GM23338 (cell line): ENCODE measurements at regions not wholly inside any gene's neighbourhood (a gene's known extent, or its start where the extent isn't known, plus 50 kb on each side); places are given as distances from the start of the nearest gene placed in this dataset.

Experiments
- ATAC-seq: fragments of 200-7000 bp; cut with Tn5 transposase; 3 replicates; pipeline ENCODE4 v1.9.1; 2020
- DNase-seq: peaks from one replicate; pipeline ENCODE4 v3.0.0-alpha.2; 2015; ENCODE audit warnings: low spot score
- H2AFZ ChIP-seq: fragments of 200-600 bp; sonication (generic); 2 replicates; pipeline ENCODE4 v1.8.0; 2016; ENCODE audit warnings: antibody characterized with exemption, mild to moderate bottlenecking, moderate library complexity
- H3F3A ChIP-seq: fragments of 200-600 bp; sonication (generic); replicated peaks from 2 replicates; pipeline ENCODE4 v1.8.0; 2017; ENCODE audit warnings: antibody characterized with exemption, mixed run types, low read depth
- H3K27ac ChIP-seq: fragments of 200-600 bp; sonication (generic); 2 replicates; pipeline ENCODE4 v1.6.1; 2016; ENCODE audit warnings: low read depth
- H3K27me3 ChIP-seq: fragments of 200-600 bp; sonication (generic); 2 replicates; pipeline ENCODE4 v1.8.0; 2016; ENCODE audit warnings: mild to moderate bottlenecking, mixed run types, moderate library complexity; ENCODE audit not compliant: insufficient read depth
- H3K36me3 ChIP-seq: fragments of 200-600 bp; sonication (generic); 2 replicates; pipeline ENCODE4 v1.8.0; 2016; ENCODE audit warnings: mild to moderate bottlenecking; ENCODE audit not compliant: insufficient read depth
- H3K4me1 ChIP-seq: fragments of 200-600 bp; sonication (generic); 2 replicates; pipeline ENCODE4 v1.8.0; 2016; ENCODE audit warnings: mild to moderate bottlenecking, moderate library complexity; ENCODE audit not compliant: insufficient read depth
- H3K4me2 ChIP-seq: fragments of 200-600 bp; sonication (generic); 2 replicates; pipeline ENCODE4 v1.7.1; 2017; ENCODE audit warnings: mixed run types
- H3K4me3 ChIP-seq: fragments of 200-600 bp; sonication (generic); 2 replicates; pipeline ENCODE4 v1.6.1; 2016; ENCODE audit warnings: mixed run types
- H3K79me2 ChIP-seq: fragments of 200-600 bp; sonication (generic); replicated peaks from 2 replicates; pipeline ENCODE4 v1.8.0; 2017; ENCODE audit warnings: mild to moderate bottlenecking; ENCODE audit not compliant: insufficient read depth
- H3K9me2 ChIP-seq: fragments of 200-600 bp; sonication (generic); 2 replicates; pipeline ENCODE4 v1.8.0; 2017; ENCODE audit not compliant: insufficient read depth
- H4K20me1 ChIP-seq: fragments of 200-600 bp; sonication (generic); replicated peaks from 2 replicates; pipeline ENCODE4 v1.8.0; 2017; ENCODE audit warnings: mild to moderate bottlenecking; ENCODE audit not compliant: insufficient read depth
- H3K27ac Mint-ChIP-seq: 2 replicates; pipeline ENCODE4 v1.8.0; 2020; ENCODE audit warnings: inconsistent platforms, mild to moderate bottlenecking, moderate library complexity, mixed read lengths
- H3K27me3 Mint-ChIP-seq: 3 replicates; pipeline ENCODE4 v1.8.0; 2022; ENCODE audit warnings: low read depth, mild to moderate bottlenecking, moderate library complexity, mixed read lengths, inconsistent platforms; ENCODE audit not compliant: insufficient read depth, poor library complexity
- H3K36me3 Mint-ChIP-seq: 3 replicates; pipeline ENCODE4 v1.8.0; 2021; ENCODE audit warnings: low read depth, mild to moderate bottlenecking, inconsistent platforms, moderate library complexity, mixed read lengths
- H3K4me1 Mint-ChIP-seq: 3 replicates; pipeline ENCODE4 v1.8.0; 2020; ENCODE audit warnings: mild to moderate bottlenecking, inconsistent platforms, mixed read lengths
- H3K4me3 Mint-ChIP-seq: 3 replicates; pipeline ENCODE4 v1.8.0; 2021; ENCODE audit warnings: moderate library complexity, mild to moderate bottlenecking, inconsistent platforms, mixed read lengths
- H3K9me3 Mint-ChIP-seq: 3 replicates; pipeline ENCODE4 v1.8.0; 2020; ENCODE audit warnings: moderate library complexity, mild to moderate bottlenecking, inconsistent platforms, mixed read lengths
- CREB1 ChIP-seq: fragments of 250-450 bp; sonication (Bioruptor Pico); IDR thresholded peaks from 2 replicates; pipeline ENCODE4 v1.5.0; 2020; ENCODE audit warnings: low read depth, mild to moderate bottlenecking, moderate library complexity
- CTCF ChIP-seq, 2 experiments: fragments of 200-600 bp in 1 of 2; sonication (generic) in 1 of 2; conservative IDR thresholded peaks; 2 replicates each; pipeline versions ENCODE4 v1.5.1 to v1.6.1; 2016 to 2017; ENCODE audit warnings: antibody characterized with exemption in 2 of 2, low read depth in 2 of 2, mild to moderate bottlenecking in 2 of 2, moderate library complexity in 1 of 2
- ETS1 ChIP-seq: IDR thresholded peaks from 2 replicates; pipeline ENCODE4 v1.6.1; 2016; ENCODE audit warnings: antibody characterized with exemption
- EZH2 ChIP-seq: fragments of 200-600 bp; sonication (generic); IDR thresholded peaks from one replicate; pipeline ENCODE4 v1.8.0; 2017; ENCODE audit warnings: antibody characterized with exemption, mild to moderate bottlenecking, low read depth; ENCODE audit not compliant: unreplicated experiment
- EZH2phosphoT487 ChIP-seq: fragments of 200-600 bp; sonication (generic); IDR thresholded peaks from one replicate; pipeline ENCODE4 v1.8.1; 2018; ENCODE audit warnings: antibody characterized with exemption; ENCODE audit not compliant: unreplicated experiment
- JUNB ChIP-seq: IDR thresholded peaks from one replicate; pipeline ENCODE4 v1.6.1; 2016; ENCODE audit warnings: antibody characterized with exemption; ENCODE audit not compliant: unreplicated experiment
- NANOG ChIP-seq: IDR thresholded peaks from 2 replicates; pipeline ENCODE4 v1.6.1; 2016; ENCODE audit warnings: antibody characterized with exemption, borderline replicate concordance
- POLR2AphosphoS5 ChIP-seq: IDR thresholded peaks from 2 replicates; pipeline ENCODE4 v1.6.1; 2016; ENCODE audit warnings: antibody characterized with exemption, low read depth
- REST ChIP-seq: IDR thresholded peaks from one replicate; pipeline ENCODE4 v1.6.1; 2018; ENCODE audit warnings: antibody characterized with exemption; ENCODE audit not compliant: unreplicated experiment
- STAT1 ChIP-seq: IDR thresholded peaks from one replicate; pipeline ENCODE4 v1.6.1; 2016; ENCODE audit warnings: antibody characterized with exemption; ENCODE audit not compliant: unreplicated experiment
- ZNF114 ChIP-seq: fragments of 250-450 bp; sonication (Bioruptor Pico); IDR thresholded peaks from 2 replicates; pipeline ENCODE4 v1.5.0; 2020; ENCODE audit warnings: mild to moderate bottlenecking, moderate library complexity
- ZNF331 ChIP-seq: fragments of 250-450 bp; sonication (Bioruptor Pico); IDR thresholded peaks from 2 replicates; pipeline ENCODE4 v1.5.0; 2020; ENCODE audit warnings: low read depth, mild to moderate bottlenecking, moderate library complexity
- TF ChIP-seq, protein P1 (sequence below): fragments of 250-450 bp; sonication (Bioruptor Pico); IDR thresholded peaks from 2 replicates; pipeline ENCODE4 v1.5.0; 2020; ENCODE audit warnings: mild to moderate bottlenecking, moderate library complexity

DNA sequence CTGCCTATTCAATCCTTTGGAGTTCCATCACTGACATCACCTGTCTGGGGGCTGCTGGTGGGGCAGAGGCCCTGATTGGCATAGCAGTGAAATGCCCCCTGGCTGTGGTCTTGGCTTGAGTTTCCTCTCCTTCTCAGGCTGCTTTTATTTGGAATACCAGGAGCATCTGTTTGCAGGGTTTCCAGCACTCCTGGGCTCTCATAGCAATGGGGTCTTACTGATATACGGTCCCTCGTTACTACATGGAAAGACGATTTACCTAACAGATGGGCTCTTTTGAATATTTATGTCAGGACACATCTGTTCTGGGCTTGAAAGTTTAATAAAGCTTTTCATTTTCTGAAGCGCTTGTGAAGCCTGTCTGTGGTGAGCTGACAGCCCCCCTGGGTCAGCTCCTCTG lies 230.3 kb downstream of the SLC4A3 start:
- H3K4me3 ChIP-seq = no peak overlapping the region
- peaks cover 2% of the 10 kb centered on the region for H3K27me3 Mint-ChIP-seq
- no peak overlapping the region for H3K4me3 Mint-ChIP-seq
- H3K36me3 Mint-ChIP-seq = no peaks in the 10 kb centered on the region
- no peak overlapping the region for H3K4me2 ChIP-seq
- DNase-seq (no peak), ATAC-seq (no peak)
- H3K9me2 ChIP-seq = no peaks in the 10 kb centered on the region
- H3K36me3 ChIP-seq = no peaks in the 10 kb centered on the region
- H3K27me3 ChIP-seq = no peaks in the 10 kb centered on the region
- peaks cover 7% of the 10 kb centered on the region; the same call in 2 of the 3 replicates for H3K4me1 Mint-ChIP-seq
- TF ChIP-seq EZH2phosphoT487 (no peak), ZNF331 (no peak), ETS1 (no peak), ZNF114 (CRISPR knock-in tag) (no peak), STAT1 (no peak), NANOG (no peak), REST (no peak), JUNB (no peak), EZH2 (no peak), CREB1 (CRISPR knock-in tag) (no peak), CTCF (conservative IDR thresholded peaks at IDR 0.05; ENCODE audit: low read depth in 2 of 2) (no peak), POLR2AphosphoS5 (no peak)
- TF ChIP-seq, protein P1, sequence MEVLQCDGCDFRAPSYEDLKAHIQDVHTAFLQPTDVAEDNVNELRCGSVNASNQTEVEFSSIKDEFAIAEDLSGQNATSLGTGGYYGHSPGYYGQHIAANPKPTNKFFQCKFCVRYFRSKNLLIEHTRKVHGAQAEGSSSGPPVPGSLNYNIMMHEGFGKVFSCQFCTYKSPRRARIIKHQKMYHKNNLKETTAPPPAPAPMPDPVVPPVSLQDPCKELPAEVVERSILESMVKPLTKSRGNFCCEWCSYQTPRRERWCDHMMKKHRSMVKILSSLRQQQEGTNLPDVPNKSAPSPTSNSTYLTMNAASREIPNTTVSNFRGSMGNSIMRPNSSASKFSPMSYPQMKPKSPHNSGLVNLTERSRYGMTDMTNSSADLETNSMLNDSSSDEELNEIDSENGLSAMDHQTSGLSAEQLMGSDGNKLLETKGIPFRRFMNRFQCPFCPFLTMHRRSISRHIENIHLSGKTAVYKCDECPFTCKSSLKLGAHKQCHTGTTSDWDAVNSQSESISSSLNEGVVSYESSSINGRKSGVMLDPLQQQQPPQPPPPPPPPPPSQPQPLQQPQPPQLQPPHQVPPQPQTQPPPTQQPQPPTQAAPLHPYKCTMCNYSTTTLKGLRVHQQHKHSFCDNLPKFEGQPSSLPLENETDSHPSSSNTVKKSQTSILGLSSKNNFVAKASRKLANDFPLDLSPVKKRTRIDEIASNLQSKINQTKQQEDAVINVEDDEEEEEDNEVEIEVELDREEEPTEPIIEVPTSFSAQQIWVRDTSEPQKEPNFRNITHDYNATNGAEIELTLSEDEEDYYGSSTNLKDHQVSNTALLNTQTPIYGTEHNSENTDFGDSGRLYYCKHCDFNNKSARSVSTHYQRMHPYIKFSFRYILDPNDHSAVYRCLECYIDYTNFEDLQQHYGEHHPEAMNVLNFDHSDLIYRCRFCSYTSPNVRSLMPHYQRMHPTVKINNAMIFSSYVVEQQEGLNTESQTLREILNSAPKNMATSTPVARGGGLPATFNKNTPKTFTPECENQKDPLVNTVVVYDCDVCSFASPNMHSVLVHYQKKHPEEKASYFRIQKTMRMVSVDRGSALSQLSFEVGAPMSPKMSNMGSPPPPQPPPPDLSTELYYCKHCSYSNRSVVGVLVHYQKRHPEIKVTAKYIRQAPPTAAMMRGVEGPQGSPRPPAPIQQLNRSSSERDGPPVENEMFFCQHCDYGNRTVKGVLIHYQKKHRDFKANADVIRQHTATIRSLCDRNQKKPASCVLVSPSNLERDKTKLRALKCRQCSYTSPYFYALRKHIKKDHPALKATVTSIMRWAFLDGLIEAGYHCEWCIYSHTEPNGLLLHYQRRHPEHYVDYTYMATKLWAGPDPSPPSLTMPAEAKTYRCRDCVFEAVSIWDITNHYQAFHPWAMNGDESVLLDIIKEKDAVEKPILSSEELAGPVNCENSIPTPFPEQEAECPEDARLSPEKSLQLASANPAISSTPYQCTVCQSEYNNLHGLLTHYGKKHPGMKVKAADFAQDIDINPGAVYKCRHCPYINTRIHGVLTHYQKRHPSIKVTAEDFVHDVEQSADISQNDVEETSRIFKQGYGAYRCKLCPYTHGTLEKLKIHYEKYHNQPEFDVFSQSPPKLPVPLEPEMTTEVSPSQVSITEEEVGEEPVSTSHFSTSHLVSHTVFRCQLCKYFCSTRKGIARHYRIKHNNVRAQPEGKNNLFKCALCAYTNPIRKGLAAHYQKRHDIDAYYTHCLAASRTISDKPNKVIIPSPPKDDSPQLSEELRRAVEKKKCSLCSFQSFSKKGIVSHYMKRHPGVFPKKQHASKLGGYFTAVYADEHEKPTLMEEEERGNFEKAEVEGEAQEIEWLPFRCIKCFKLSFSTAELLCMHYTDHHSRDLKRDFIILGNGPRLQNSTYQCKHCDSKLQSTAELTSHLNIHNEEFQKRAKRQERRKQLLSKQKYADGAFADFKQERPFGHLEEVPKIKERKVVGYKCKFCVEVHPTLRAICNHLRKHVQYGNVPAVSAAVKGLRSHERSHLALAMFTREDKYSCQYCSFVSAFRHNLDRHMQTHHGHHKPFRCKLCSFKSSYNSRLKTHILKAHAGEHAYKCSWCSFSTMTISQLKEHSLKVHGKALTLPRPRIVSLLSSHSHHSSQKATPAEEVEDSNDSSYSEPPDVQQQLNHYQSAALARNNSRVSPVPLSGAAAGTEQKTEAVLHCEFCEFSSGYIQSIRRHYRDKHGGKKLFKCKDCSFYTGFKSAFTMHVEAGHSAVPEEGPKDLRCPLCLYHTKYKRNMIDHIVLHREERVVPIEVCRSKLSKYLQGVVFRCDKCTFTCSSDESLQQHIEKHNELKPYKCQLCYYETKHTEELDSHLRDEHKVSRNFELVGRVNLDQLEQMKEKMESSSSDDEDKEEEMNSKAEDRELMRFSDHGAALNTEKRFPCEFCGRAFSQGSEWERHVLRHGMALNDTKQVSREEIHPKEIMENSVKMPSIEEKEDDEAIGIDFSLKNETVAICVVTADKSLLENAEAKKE = no peak
- H3K9me3 Mint-ChIP-seq = no peaks in the 10 kb centered on the region
- no peaks in the 10 kb centered on the region for H3K4me1 ChIP-seq
- no peaks in the 10 kb centered on the region for H3K79me2 ChIP-seq
- no peaks in the 10 kb centered on the region for H3F3A ChIP-seq
- H4K20me1 ChIP-seq = no peaks in the 10 kb centered on the region
- H3K27ac Mint-ChIP-seq = no peak overlapping the region
- no peak overlapping the region for H2AFZ ChIP-seq
- no peak overlapping the region for H3K27ac ChIP-seq
